ENCODE measurements at regions not wholly inside any gene's neighbourhood (a gene's known extent, or its start where the extent isn't known, plus 50 kb on each side); places are given as distances from the start of the nearest gene placed in this dataset.
A peak's percentile ranks its signal among the peaks of the same experiment; 100 is the strongest.
"Not testable (repeated sequence)": the region's sequence is repeated elsewhere in the genome, so short reads cannot be mapped to it uniquely, and the experiment has no call there.

DNA sequence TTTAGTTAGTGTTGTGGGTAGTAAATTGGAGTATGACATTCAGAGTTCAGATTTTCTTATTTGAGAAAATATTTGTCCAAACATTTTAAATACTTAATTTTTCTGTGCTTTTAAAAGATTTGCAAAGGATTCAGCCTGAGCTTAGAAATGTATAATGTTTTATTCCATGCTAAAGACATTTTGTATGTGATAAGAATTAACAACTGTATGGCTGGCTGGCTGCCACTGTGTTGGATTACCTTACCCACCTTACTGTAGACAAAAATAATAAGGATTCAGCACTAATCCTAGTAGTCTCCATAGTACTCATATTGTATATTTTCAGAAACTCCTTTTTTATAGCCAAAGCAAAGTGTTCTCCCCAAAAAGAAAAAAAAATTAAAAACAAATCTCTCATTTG, 74.8 kb downstream of the TANC2 start:
- Mint-ChIP-seq H3K4me1 (ENCODE audit: low read depth) (peaks cover 16% of the 10 kb centered on the region), H3K36me3 (ENCODE audit: low read depth) (no peaks in the 10 kb centered on the region), H3K9me3 (no peaks in the 10 kb centered on the region), H3K27me3 (ENCODE audit: low read depth) (peaks cover 2% of the 10 kb centered on the region), H3K27ac (no peak overlapping the region), H3K4me3 (no peak overlapping the region)
- intact Hi-C loops (cut with micrococcal nuclease): no loop called here
- no peak for DNase-seq
- CTCF ChIA-PET: no interaction called here

DNA sequence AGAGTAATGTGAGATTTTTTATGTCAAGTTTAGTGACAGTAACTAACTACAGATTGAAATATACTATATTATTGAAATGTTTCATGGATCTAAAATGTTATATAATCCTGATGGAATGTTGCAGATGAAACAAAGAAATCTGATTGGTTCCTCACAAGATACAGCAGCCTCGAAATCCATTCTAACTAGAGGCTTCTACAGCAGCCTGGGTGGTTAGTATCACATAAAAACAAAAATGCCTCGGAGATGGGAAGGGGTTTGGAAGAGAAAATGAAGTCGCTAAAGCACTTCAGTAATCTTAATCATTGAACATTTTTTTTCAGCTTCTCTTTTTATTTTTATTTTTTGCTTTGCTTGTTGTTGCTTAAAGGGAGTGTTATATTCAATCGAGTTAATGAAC, 75.2 kb downstream of the TANC2 start:
- no peak overlapping the region for H3K27ac Mint-ChIP-seq
- H3K36me3 Mint-ChIP-seq (ENCODE audit: low read depth): no peaks in the 10 kb centered on the region
- H3K4me1 Mint-ChIP-seq (ENCODE audit: low read depth): peaks cover 14% of the 10 kb centered on the region
- intact Hi-C loops (cut with micrococcal nuclease): no loop called here
- no peak for DNase-seq
- H3K27me3 Mint-ChIP-seq (ENCODE audit: low read depth): peaks cover 2% of the 10 kb centered on the region
- no peak overlapping the region for H3K4me3 Mint-ChIP-seq
- no peaks in the 10 kb centered on the region for H3K9me3 Mint-ChIP-seq
- CTCF ChIA-PET: no interaction called here

DNA sequence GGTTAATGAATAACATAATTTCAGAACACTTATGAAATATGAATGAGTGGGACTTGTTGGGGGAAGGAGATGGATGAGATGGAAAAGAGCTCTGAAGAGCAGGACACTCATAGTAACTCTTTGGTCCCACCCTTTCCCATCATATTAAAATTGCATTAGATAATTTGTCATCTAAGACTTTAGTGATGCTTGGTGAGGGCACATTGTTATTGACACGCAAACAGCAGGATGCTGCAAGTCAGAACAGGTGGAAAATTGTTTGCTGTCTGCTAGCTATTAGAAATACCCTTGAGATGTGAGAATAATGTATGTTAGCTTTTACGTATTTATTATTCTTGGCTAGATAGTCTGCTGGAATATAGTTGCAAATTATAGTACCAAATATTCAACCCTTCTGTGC, 75.7 kb downstream of the TANC2 start:
- Mint-ChIP-seq H3K27ac (no peak overlapping the region), H3K4me3 (no peak overlapping the region), H3K4me1 (ENCODE audit: low read depth) (peaks cover 14% of the 10 kb centered on the region), H3K27me3 (ENCODE audit: low read depth) (peaks cover 2% of the 10 kb centered on the region), H3K9me3 (no peaks in the 10 kb centered on the region), H3K36me3 (ENCODE audit: low read depth) (no peaks in the 10 kb centered on the region)
- intact Hi-C loops (cut with micrococcal nuclease): no loop called here
- DNase-seq: no peak
- CTCF ChIA-PET: no interaction called here

DNA sequence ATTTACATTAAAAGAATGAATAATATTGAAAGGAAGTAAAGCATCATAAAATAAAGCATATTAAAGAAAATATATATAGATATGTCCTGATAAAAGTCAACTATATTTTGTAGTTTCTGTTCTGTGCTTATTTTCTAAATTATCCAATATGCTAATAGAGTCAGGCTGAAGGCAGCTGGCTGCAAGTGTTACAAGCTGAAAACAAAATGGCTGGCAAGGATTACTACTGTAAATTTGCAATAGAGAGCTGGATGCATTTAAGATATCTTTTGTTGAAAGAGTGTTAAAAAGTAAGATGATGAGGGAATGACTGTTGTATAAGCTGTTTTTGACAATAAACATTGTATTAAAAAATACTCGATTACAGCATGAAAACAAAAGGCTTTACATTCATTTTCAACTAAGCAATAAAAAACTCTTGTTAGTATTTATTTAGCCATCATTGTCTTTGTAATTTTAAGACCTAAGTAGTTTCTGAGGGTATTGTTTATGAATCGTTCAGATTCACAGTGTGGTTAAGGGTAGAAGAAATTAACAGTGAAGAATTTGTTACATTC, 76.3 kb downstream of the TANC2 start:
- H3K36me3 Mint-ChIP-seq (ENCODE audit: low read depth): no peaks in the 10 kb centered on the region
- H3K4me1 Mint-ChIP-seq (ENCODE audit: low read depth): peaks cover 14% of the 10 kb centered on the region
- no peak overlapping the region for H3K4me3 Mint-ChIP-seq
- peaks cover 2% of the 10 kb centered on the region for H3K27me3 Mint-ChIP-seq (ENCODE audit: low read depth)
- intact Hi-C loops (cut with micrococcal nuclease): no loop called here
- no peaks in the 10 kb centered on the region for H3K9me3 Mint-ChIP-seq
- CTCF ChIA-PET: interaction anchor here (0.6 kb wide), 1 partner anchor 569 kb away, joined by 4 read pairs; no protein-coding TSS in a partner anchor
- no peak for DNase-seq
- no peak overlapping the region for H3K27ac Mint-ChIP-seq

DNA sequence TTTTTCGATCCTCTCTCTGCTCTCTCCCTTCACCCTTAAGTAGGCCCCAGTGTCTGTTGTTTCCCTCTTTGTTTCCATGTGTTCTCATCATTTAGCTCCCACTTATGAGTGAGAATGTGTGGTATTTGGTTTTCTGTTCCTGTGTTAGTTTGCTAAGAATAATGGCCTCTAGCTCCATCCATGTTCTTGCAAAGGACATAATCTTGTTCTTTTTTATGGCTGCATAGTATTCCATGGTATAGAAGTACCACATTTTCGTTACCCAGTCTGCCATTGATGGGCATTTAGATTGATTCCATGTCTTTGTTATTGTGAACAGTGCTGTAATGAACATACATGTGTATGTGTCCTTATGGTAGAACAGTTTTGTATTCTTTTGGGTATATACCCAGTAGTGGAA, 91.5 kb downstream of the TANC2 start:
- H3K4me1 Mint-ChIP-seq (ENCODE audit: low read depth); H3K27me3 Mint-ChIP-seq (ENCODE audit: low read depth); H3K4me3 Mint-ChIP-seq; H3K27ac Mint-ChIP-seq; DNase-seq; H3K9me3 Mint-ChIP-seq; intact Hi-C loops (cut with micrococcal nuclease); H3K36me3 Mint-ChIP-seq (ENCODE audit: low read depth): not testable (repeated sequence)
- CTCF ChIA-PET: interaction anchor here (0.6 kb wide), 1 partner anchor 485 kb away, joined by 4 read pairs; no protein-coding TSS in a partner anchor

DNA sequence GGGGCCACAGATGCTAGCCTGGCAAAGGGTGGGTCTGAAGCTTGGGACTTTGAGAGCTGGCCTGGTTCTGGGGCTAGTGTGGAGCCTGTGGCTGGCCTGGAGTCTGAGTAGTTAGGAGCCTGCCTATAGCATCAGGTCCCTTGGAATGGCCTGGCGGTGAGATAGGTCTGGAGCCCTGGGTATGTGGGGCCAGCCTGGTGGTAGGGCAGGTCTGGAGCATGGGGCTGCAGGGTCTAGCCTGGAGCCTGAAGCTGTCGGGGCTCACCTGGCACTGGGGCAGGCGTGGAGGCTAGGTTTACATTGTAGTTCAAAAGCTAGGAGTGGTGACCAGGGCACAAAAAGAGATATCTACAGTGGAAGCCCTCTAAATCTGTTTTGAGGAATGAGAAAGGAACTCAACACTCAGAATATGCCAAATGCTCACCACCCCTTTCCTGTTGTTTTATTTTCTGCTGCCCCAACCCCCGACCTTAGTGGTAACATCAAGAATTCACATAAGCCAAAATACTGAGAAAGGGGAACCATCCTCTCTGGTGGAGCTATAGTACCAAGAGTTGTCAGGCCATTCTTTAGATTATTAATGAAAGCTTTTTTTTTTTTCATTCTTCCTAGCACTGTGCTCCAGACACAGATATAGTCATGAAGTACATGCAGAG, 100.3 kb downstream of the TANC2 start:
- DNase-seq: no peak
- no peaks in the 10 kb centered on the region for H3K27me3 Mint-ChIP-seq (ENCODE audit: low read depth)
- intact Hi-C loops (cut with micrococcal nuclease): no loop called here
- H3K9me3 Mint-ChIP-seq: no peaks in the 10 kb centered on the region
- CTCF ChIA-PET: interaction anchor here (0.6 kb wide), 1 partner anchor 17 kb away, joined by 3 read pairs; no protein-coding TSS in a partner anchor
- H3K36me3 Mint-ChIP-seq (ENCODE audit: low read depth): peaks cover 2% of the 10 kb centered on the region
- no peak overlapping the region for H3K27ac Mint-ChIP-seq
- H3K4me3 Mint-ChIP-seq: no peak overlapping the region
- peaks cover 6% of the 10 kb centered on the region for H3K4me1 Mint-ChIP-seq (ENCODE audit: low read depth)

DNA sequence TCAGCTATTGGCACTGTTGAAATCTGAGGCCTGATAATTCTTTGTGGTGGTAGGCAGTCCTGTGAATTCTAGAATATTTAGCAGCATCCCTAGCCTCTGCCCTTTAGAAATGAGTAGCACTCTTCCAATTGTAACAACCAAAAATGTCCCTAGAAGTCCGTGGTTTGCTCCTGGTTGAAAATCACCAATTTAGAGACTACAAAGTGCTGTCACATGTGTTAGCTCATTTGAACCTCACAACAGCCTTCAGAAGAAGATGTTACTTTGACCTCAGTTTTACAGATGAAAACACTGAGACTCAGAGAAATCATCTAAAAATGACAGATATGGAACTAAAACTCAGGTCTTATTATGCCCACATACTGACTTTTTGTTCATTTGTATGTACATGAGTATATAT, 103.2 kb downstream of the TANC2 start:
- no peaks in the 10 kb centered on the region for H3K9me3 Mint-ChIP-seq
- CTCF ChIA-PET: no interaction called here
- H3K4me1 Mint-ChIP-seq (ENCODE audit: low read depth): peaks cover 10% of the 10 kb centered on the region
- H3K27me3 Mint-ChIP-seq (ENCODE audit: low read depth): no peaks in the 10 kb centered on the region
- H3K36me3 Mint-ChIP-seq (ENCODE audit: low read depth): peaks cover 2% of the 10 kb centered on the region
- H3K27ac Mint-ChIP-seq: no peak overlapping the region
- no peak overlapping the region for H3K4me3 Mint-ChIP-seq
- no peak for DNase-seq
- intact Hi-C loops (cut with micrococcal nuclease): no loop called here

DNA sequence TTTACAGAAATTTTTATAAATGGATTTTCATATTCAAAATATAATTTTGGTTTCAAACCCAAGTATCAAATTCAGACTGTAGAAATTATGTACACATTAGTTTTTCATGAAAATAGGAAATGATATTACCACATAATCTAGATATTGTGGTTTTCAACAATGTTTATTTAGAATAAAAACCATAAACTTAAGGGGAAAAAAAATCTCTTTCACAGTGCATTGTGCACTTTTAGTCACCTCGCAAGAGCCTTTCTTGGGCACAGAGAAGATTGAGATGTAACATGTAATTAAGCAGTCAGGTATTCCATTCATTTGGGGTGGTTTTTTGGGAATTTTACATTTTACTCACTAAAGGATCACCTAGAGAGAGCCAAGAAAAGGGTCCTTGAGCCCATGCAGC, 104.0 kb downstream of the TANC2 start:
- Mint-ChIP-seq H3K4me3 (no peak overlapping the region), H3K36me3 (ENCODE audit: low read depth) (peaks cover 2% of the 10 kb centered on the region), H3K9me3 (no peaks in the 10 kb centered on the region), H3K27me3 (ENCODE audit: low read depth) (no peaks in the 10 kb centered on the region), H3K27ac (no peak overlapping the region), H3K4me1 (ENCODE audit: low read depth) (peaks cover 10% of the 10 kb centered on the region)
- no peak for DNase-seq
- intact Hi-C loops (cut with micrococcal nuclease): no loop called here
- CTCF ChIA-PET: no interaction called here

DNA sequence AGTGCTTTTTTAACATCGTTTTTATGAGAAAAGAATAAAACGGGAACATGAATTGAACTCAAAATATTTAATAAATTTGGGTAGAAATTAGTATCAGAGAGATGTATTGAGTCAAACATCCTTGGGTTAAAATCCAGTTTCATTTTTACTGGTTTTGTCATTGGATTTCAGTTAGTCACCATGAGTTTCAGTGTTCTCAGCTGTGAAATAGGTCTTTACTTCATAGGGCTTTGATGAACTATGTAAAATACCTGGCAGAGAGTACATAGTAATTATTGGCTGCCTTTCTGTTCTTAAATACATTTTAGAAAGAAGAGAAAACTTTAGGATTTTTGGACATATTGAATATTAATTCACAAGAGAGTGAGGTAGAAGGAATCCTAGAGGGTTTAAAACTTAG, 105.8 kb downstream of the TANC2 start:
- intact Hi-C loops (cut with micrococcal nuclease): no loop called here
- H3K36me3 Mint-ChIP-seq (ENCODE audit: low read depth): no peaks in the 10 kb centered on the region
- CTCF ChIA-PET: no interaction called here
- H3K27ac Mint-ChIP-seq: no peak overlapping the region
- H3K4me3 Mint-ChIP-seq: no peak overlapping the region
- no peak for DNase-seq
- H3K4me1 Mint-ChIP-seq (ENCODE audit: low read depth): peaks cover 8% of the 10 kb centered on the region
- no peaks in the 10 kb centered on the region for H3K27me3 Mint-ChIP-seq (ENCODE audit: low read depth)
- no peaks in the 10 kb centered on the region for H3K9me3 Mint-ChIP-seq

DNA sequence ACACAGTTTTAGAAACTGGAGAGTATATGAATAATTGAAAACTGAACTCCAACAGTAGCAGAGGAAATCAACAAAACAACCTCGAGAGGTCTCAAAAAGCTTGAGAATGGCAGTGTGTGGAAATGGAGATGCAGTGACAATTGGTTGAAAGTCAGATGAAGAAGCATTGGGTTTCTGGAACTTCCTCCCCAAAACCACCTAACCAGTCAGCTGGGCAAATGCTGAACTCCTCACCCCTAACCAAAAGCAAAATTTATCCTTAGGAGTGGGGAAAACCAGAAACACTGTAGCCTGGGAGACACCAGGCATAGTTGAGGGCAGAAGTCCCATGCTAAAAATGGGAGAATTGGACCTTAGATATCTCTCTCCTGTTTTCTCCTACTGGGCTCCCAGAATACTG, 109.9 kb downstream of the TANC2 start:
- no peaks in the 10 kb centered on the region for H3K27me3 Mint-ChIP-seq (ENCODE audit: low read depth)
- H3K36me3 Mint-ChIP-seq (ENCODE audit: low read depth): no peaks in the 10 kb centered on the region
- intact Hi-C loops (cut with micrococcal nuclease): no loop called here
- no peak overlapping the region for H3K27ac Mint-ChIP-seq
- H3K4me3 Mint-ChIP-seq: no peak overlapping the region
- no peaks in the 10 kb centered on the region for H3K9me3 Mint-ChIP-seq
- CTCF ChIA-PET: no interaction called here
- peaks cover 6% of the 10 kb centered on the region for H3K4me1 Mint-ChIP-seq (ENCODE audit: low read depth)
- no peak for DNase-seq

DNA sequence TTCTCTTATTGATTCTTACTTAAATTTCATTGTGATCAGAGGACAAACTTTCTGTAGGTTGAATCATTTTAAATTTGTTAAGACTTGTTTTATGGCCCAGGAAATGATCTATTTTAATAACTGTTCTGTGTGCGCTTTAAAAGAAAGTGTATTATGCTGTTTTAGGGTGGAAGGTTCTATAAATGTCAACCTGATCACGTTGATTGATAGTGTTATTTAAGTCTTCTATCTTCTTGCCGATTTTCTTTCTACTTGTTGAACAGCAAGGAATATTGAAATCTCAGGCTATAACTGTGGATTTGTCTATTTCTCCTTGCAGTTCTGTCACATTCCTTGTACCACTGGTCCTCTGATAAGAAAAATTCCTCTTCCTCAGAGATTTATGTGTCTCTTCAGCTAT, 112.7 kb downstream of the TANC2 start:
- intact Hi-C loops (cut with micrococcal nuclease): no loop called here
- no peaks in the 10 kb centered on the region for H3K9me3 Mint-ChIP-seq
- H3K4me3 Mint-ChIP-seq: no peak overlapping the region
- DNase-seq: no peak
- CTCF ChIA-PET: no interaction called here
- no peaks in the 10 kb centered on the region for H3K27me3 Mint-ChIP-seq (ENCODE audit: low read depth)
- no peak overlapping the region for H3K27ac Mint-ChIP-seq
- no peaks in the 10 kb centered on the region for H3K36me3 Mint-ChIP-seq (ENCODE audit: low read depth)
- H3K4me1 Mint-ChIP-seq (ENCODE audit: low read depth): no peaks in the 10 kb centered on the region

DNA sequence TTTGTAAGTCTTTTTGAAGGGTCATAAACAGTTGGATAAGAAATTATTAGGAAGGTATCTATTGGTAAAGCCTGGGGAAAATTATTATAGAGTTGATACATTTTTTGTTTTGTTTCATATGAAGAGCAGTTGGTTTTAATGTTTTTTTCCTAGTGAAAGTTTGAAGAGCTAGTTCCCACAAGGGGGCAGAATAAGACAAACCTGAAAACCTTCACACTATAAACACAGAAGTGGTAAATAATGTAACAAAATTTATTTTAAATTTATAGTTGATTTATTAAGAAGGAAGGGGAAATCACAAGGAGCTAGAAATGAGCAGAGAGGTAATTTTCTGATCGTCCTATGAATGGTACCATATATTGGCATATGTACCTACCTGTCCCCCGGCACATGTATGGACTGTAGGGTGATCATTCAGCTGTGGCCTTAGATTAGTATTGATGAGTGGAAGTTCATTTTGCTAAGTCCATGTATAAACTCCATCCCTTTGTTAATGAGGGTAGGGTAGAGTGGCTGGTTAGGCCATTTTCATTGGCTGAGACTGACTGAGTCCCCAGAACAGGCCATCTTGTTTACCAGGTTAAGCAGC, 116.3 kb downstream of the TANC2 start:
- peaks cover 3% of the 10 kb centered on the region for H3K9me3 Mint-ChIP-seq
- intact Hi-C loops (cut with micrococcal nuclease): loop anchor here (1.0 kb wide), 1 partner anchor 324 kb away; no protein-coding TSS in a partner anchor
- H3K4me1 Mint-ChIP-seq (ENCODE audit: low read depth): no peaks in the 10 kb centered on the region
- no peaks in the 10 kb centered on the region for H3K27me3 Mint-ChIP-seq (ENCODE audit: low read depth)
- H3K36me3 Mint-ChIP-seq (ENCODE audit: low read depth): no peaks in the 10 kb centered on the region
- H3K27ac Mint-ChIP-seq: no peak overlapping the region
- DNase-seq: no peak
- H3K4me3 Mint-ChIP-seq: no peak overlapping the region
- CTCF ChIA-PET: interaction anchor here (0.6 to 2.6 kb wide), 5 partner anchors 17 to 324 kb away, joined by 3 to 22 read pairs (median 3); no protein-coding TSS in a partner anchor

DNA sequence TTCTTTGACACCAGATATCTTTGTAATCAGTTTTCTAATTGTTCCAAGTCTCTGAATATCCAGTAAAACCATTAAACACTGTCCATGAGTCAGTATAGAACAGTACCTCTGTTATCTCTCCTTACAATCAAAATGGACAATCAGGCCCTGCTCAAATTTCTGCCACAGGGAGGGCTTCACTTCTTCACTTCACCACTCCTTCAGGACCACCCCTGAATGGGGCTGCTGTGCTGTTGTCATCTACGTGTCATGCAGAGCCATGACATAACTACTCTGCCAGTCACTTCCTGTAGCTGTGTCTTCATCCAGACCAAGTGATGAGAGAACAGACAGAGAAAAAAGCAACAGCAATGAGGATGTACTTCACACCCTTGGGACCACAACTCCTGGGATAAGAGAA, 116.9 kb downstream of the TANC2 start:
- peak; percentile 12 for DNase-seq
- no peak overlapping the region for H3K27ac Mint-ChIP-seq
- no peaks in the 10 kb centered on the region for H3K27me3 Mint-ChIP-seq (ENCODE audit: low read depth)
- intact Hi-C loops (cut with micrococcal nuclease): loop anchor here (1.0 kb wide), 1 partner anchor 323 kb away; no protein-coding TSS in a partner anchor
- peaks cover 3% of the 10 kb centered on the region for H3K9me3 Mint-ChIP-seq
- H3K4me3 Mint-ChIP-seq: no peak overlapping the region
- CTCF ChIA-PET: interaction anchor here (0.6 to 2.6 kb wide), 5 partner anchors 17 to 324 kb away, joined by 3 to 22 read pairs (median 3); no protein-coding TSS in a partner anchor
- H3K4me1 Mint-ChIP-seq (ENCODE audit: low read depth): no peaks in the 10 kb centered on the region
- H3K36me3 Mint-ChIP-seq (ENCODE audit: low read depth): no peaks in the 10 kb centered on the region

Data from activated naive CD4-positive, alpha-beta T cell treated with anti-CD3 and anti-CD28 coated beads for 36 hours (primary cell).